ENCODE measurements at regions not wholly inside any gene's neighbourhood (a gene's known extent, or its start where the extent isn't known, plus 50 kb on each side); places are given as distances from the start of the nearest gene placed in this dataset.

GRCh38 chr6:6525933-6526332, 62.6 kb upstream of the LY86 start:
- no peak for TF ChIP-seq CTCF (IDR thresholded peaks at IDR 0.05)
- TF ChIP-seq POLR2A (IDR thresholded peaks at IDR 0.05), result no peak
